ENCODE measurements at regions not wholly inside any gene's neighbourhood (a gene's known extent, or its start where the extent isn't known, plus 50 kb on each side); places are given as distances from the start of the nearest gene placed in this dataset.

DNA sequence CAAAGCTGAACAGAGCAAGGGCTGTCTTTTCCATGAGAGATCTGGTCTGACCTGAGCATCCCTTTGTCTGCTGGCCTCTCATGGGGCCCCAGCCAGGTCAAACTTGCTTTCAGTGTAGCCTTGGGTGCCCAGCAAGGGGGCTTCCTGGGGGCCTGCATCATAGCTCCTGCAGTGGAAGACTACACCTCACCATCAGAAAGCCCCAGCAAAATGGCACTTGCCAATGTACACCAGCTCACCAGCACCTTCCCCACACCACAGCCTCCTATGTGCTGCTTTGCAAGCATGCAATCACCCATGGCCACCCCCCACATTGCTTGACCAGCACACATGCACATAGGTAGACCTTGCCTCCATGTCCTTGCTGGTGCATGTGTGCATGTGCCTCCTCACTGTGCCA is 1478.1 kb downstream of the FSTL5 start:
- ChIA-PET POLR2A (no interaction called here), CTCF (no interaction called here)
- intact Hi-C loops (cut with micrococcal nuclease), result no loop called here
- Mint-ChIP-seq H3K4me1 (ENCODE audit: insufficient read depth, unreplicated experiment) (no peaks in the 10 kb centered on the region), H3K4me3 (ENCODE audit: unreplicated experiment) (no peak overlapping the region), H3K36me3 (ENCODE audit: insufficient read depth, unreplicated experiment) (no peaks in the 10 kb centered on the region), H3K27ac (ENCODE audit: low read depth, unreplicated experiment) (no peak overlapping the region), H3K27me3 (ENCODE audit: insufficient read depth, unreplicated experiment) (no peaks in the 10 kb centered on the region), H3K9me3 (ENCODE audit: unreplicated experiment) (no peaks in the 10 kb centered on the region)
- no peak for DNase-seq (ENCODE audit: unreplicated experiment)
- BruUV-seq (replicated peaks), result no TSS peak
- TF ChIP-seq, protein P1, sequence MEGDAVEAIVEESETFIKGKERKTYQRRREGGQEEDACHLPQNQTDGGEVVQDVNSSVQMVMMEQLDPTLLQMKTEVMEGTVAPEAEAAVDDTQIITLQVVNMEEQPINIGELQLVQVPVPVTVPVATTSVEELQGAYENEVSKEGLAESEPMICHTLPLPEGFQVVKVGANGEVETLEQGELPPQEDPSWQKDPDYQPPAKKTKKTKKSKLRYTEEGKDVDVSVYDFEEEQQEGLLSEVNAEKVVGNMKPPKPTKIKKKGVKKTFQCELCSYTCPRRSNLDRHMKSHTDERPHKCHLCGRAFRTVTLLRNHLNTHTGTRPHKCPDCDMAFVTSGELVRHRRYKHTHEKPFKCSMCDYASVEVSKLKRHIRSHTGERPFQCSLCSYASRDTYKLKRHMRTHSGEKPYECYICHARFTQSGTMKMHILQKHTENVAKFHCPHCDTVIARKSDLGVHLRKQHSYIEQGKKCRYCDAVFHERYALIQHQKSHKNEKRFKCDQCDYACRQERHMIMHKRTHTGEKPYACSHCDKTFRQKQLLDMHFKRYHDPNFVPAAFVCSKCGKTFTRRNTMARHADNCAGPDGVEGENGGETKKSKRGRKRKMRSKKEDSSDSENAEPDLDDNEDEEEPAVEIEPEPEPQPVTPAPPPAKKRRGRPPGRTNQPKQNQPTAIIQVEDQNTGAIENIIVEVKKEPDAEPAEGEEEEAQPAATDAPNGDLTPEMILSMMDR (IDR thresholded peaks at IDR 0.05; ENCODE audit: unreplicated experiment), result no peak

DNA sequence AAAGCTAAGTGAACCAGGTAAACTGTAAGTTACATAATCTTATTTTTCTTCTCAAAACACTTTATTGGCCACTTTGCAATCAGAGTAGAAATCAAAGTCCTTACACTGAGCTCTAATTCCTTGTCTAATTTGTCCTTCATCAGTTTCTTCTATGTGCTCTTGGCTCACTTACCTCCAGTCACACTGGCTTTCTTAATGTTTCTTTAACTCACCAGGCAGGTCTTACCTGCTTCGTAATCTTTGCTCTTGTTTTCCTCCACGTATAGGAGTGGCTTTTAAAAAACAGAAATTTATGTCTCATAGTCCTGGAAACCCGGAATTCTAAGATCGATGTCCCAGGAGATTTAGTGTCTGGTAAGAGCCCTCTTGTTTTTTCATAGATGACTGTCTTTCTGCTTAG is 1462.1 kb downstream of the FSTL5 start:
- Mint-ChIP-seq H3K9me3 (ENCODE audit: unreplicated experiment) (no peaks in the 10 kb centered on the region), H3K36me3 (ENCODE audit: insufficient read depth, unreplicated experiment) (no peaks in the 10 kb centered on the region), H3K27ac (ENCODE audit: low read depth, unreplicated experiment) (no peak overlapping the region), H3K4me3 (ENCODE audit: unreplicated experiment) (no peak overlapping the region), H3K27me3 (ENCODE audit: insufficient read depth, unreplicated experiment) (no peaks in the 10 kb centered on the region), H3K4me1 (ENCODE audit: insufficient read depth, unreplicated experiment) (peaks cover 5% of the 10 kb centered on the region)
- POLR2A ChIA-PET, result no interaction called here
- TF ChIP-seq, protein P1 (IDR thresholded peaks at IDR 0.05; ENCODE audit: unreplicated experiment), result no peak
- CTCF ChIA-PET, result interaction anchor here (1.3 kb wide), 1 partner anchor 15 kb away, joined by 3 read pairs; no protein-coding TSS in a partner anchor
- no TSS peak for BruUV-seq (replicated peaks)
- DNase-seq (ENCODE audit: unreplicated experiment), result no peak
- intact Hi-C loops (cut with micrococcal nuclease), result no loop called here

- Mint-ChIP-seq H3K27me3 (ENCODE audit: insufficient read depth, unreplicated experiment) (no peaks in the 10 kb centered on the region), H3K36me3 (ENCODE audit: insufficient read depth, unreplicated experiment) (no peaks in the 10 kb centered on the region), H3K27ac (ENCODE audit: low read depth, unreplicated experiment) (no peak overlapping the region), H3K4me3 (ENCODE audit: unreplicated experiment) (no peak overlapping the region), H3K4me1 (ENCODE audit: insufficient read depth, unreplicated experiment) (no peaks in the 10 kb centered on the region), H3K9me3 (ENCODE audit: unreplicated experiment) (no peaks in the 10 kb centered on the region)
- intact Hi-C loops (cut with micrococcal nuclease), result no loop called here
- TF ChIP-seq, protein P1 (IDR thresholded peaks at IDR 0.05; ENCODE audit: unreplicated experiment), result no peak
- ChIA-PET CTCF (interaction anchor here (0.7 kb wide), 1 partner anchor 680 kb away, joined by 3 read pairs; no protein-coding TSS in a partner anchor), POLR2A (no interaction called here)
- BruUV-seq (replicated peaks), result no TSS peak
- DNase-seq (ENCODE audit: unreplicated experiment), result no peak
These were observed 1454.8 kb downstream of the FSTL5 start for GRCh38 chr4:160709026-160709425.

- TF ChIP-seq, protein P1 (IDR thresholded peaks at IDR 0.05; ENCODE audit: unreplicated experiment), result no peak
These were observed 1454.3 kb downstream of the FSTL5 start for GRCh38 chr4:160709546-160709945.

More at GRCh38 chr4:160709546-160709945, 1454.3 kb downstream of the FSTL5 start:
- POLR2A ChIA-PET, result no interaction called here
- no peak for DNase-seq (ENCODE audit: unreplicated experiment)
- Mint-ChIP-seq H3K27me3 (ENCODE audit: insufficient read depth, unreplicated experiment) (no peaks in the 10 kb centered on the region), H3K27ac (ENCODE audit: low read depth, unreplicated experiment) (no peak overlapping the region), H3K4me3 (ENCODE audit: unreplicated experiment) (no peak overlapping the region), H3K36me3 (ENCODE audit: insufficient read depth, unreplicated experiment) (no peaks in the 10 kb centered on the region), H3K4me1 (ENCODE audit: insufficient read depth, unreplicated experiment) (no peaks in the 10 kb centered on the region), H3K9me3 (ENCODE audit: unreplicated experiment) (no peaks in the 10 kb centered on the region)
- BruUV-seq (replicated peaks), result no TSS peak
- CTCF ChIA-PET, result interaction anchor here (0.7 kb wide), 1 partner anchor 680 kb away, joined by 3 read pairs; no protein-coding TSS in a partner anchor
- intact Hi-C loops (cut with micrococcal nuclease), result no loop called here
